AG10803 (cell line): ENCODE measurements at regions not wholly inside any gene's neighbourhood (a gene's known extent, or its start where the extent isn't known, plus 50 kb on each side); places are given as distances from the start of the nearest gene placed in this dataset.

Experiments used
- DNase-seq: peaks from one replicate; pipeline ENCODE4 v3.0.0; 2010; ENCODE audit warnings: low read depth
- H3K4me3 ChIP-seq: 2 replicates; pipeline ENCODE4 v1.5.1; 2011; ENCODE audit warnings: mild to moderate bottlenecking, low read length, control low read depth
- CTCF ChIP-seq: conservative IDR thresholded peaks from 2 replicates; pipeline ENCODE4 v1.5.1; 2011; ENCODE audit warnings: mild to moderate bottlenecking, low read length, control low read depth, inconsistent platforms

GRCh38 chr3:182216311-182216970, 504.7 kb downstream of the SOX2 start:
- TF ChIP-seq CTCF: no peak
- no peak overlapping the region for H3K4me3 ChIP-seq
- DNase-seq: no peak

GRCh38 chr3:182220013-182220412, 508.3 kb downstream of the SOX2 start:
- no peak overlapping the region for H3K4me3 ChIP-seq
- no peak for DNase-seq
- TF ChIP-seq CTCF: no peak

GRCh38 chr3:182220471-182220870, 508.7 kb downstream of the SOX2 start:
- no peak for DNase-seq
- no peak for TF ChIP-seq CTCF

GRCh38 chr3:182226995-182227394, 515.3 kb downstream of the SOX2 start:
- no peak overlapping the region for H3K4me3 ChIP-seq
- DNase-seq: no peak
- TF ChIP-seq CTCF: no peak

More at GRCh38 chr3:182220471-182220870, 508.7 kb downstream of the SOX2 start:
- H3K4me3 ChIP-seq: no peak overlapping the region

- DNase-seq: no peak
- no peak for TF ChIP-seq CTCF
- no peak overlapping the region for H3K4me3 ChIP-seq
Measured at GRCh38 chr3:182233405-182233804, 521.7 kb downstream of the SOX2 start.

GRCh38 chr3:182233957-182234356, 522.2 kb downstream of the SOX2 start:
- TF ChIP-seq CTCF: no peak
- no peak for DNase-seq
- H3K4me3 ChIP-seq: no peak overlapping the region

- no peak overlapping the region for H3K4me3 ChIP-seq
- no peak for DNase-seq
Measured at GRCh38 chr3:182234881-182235280, 523.2 kb downstream of the SOX2 start.

More at GRCh38 chr3:182234881-182235280, 523.2 kb downstream of the SOX2 start:
- TF ChIP-seq CTCF: no peak
